NCI-H526 (cell line): ENCODE measurements at regions not wholly inside any gene's neighbourhood (a gene's known extent, or its start where the extent isn't known, plus 50 kb on each side); places are given as distances from the start of the nearest gene placed in this dataset.
A peak's percentile ranks its signal among the peaks of the same experiment; 100 is the strongest.
"Not testable (repeated sequence)": the region's sequence is repeated elsewhere in the genome, so short reads cannot be mapped to it uniquely, and the experiment has no call there.

Experiments used
- DNase-seq, 2 experiments: peaks; one replicate each; lab custom pipeline; 2025; lab: John Stamatoyannopoulos, UW

- DNase-seq: no peak
Measured at GRCh38 chr14:55847766-55848165, 267.8 kb downstream of the KTN1 start.

DNA sequence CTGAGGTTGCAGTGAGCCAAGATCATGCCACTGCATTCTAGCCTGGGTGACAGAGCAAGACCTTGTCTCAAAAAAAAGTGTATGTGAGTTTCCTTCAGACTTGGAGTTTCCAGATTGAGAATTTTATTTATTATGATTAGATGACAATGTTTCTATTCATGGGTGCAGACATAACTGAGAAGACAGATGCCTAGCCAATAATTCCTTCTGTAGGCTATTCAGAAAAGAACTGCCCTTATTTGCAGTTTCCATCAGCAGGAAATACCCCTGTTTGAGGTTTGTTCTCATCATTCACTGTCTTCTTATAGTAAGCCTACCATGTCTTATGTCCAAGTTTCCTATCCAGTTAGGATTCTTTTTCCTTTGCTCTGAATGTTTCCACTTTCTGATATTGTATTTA is 269.0 kb downstream of the KTN1 start:
- no peak for DNase-seq

- DNase-seq: no peak
Measured at GRCh38 chr14:55849833-55850232, 268.4 kb upstream of the PELI2 start.

- no peak for DNase-seq
Measured at GRCh38 chr14:55850825-55851241, 267.4 kb upstream of the PELI2 start.

GRCh38 chr14:55851301-55851700 is 266.9 kb upstream of the PELI2 start:
- DNase-seq: no peak

DNA sequence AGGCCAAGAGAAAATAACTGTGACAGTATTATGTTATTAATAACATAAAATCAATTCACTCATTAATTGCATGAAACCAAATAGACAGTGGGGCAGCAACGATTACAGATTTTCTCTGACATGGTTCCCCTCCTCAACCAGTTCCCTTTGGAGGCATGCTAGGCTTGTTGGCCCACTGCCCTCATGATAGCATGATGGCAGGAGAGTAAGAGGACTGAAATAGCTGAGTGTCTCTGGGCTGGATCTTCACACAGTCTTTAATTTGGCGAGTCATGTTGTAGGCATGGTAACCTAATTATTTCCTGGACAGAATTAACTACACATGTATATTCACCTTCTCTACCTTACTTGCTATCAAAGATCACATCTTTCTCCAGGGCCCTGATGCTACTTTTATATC is 266.2 kb upstream of the PELI2 start:
- DNase-seq: no peak

GRCh38 chr14:55855751-55856150 is 262.5 kb upstream of the PELI2 start:
- DNase-seq: no peak

GRCh38 chr14:55858604-55859003 is 259.6 kb upstream of the PELI2 start:
- no peak for DNase-seq

DNA sequence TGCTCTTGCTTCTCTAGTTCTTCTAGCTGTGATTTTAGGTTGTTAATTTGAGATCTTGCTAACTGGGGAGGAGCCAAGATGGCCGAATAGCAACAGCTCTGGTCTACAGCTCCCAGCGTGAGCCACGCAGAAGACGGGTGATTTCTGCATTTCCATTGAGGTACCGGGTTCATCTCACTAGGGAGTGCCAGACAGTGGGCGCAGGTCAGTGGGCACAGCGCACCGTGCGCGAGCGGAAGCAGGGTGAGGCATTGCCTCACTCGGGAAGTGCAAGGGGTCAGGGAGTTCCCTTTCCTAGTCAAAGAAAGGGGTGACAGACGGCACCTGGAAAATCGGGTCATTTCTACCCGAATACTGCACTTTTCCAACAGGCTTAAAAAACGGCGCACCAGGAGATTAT is 256.6 kb upstream of the PELI2 start:
- DNase-seq: not testable (repeated sequence)

DNA sequence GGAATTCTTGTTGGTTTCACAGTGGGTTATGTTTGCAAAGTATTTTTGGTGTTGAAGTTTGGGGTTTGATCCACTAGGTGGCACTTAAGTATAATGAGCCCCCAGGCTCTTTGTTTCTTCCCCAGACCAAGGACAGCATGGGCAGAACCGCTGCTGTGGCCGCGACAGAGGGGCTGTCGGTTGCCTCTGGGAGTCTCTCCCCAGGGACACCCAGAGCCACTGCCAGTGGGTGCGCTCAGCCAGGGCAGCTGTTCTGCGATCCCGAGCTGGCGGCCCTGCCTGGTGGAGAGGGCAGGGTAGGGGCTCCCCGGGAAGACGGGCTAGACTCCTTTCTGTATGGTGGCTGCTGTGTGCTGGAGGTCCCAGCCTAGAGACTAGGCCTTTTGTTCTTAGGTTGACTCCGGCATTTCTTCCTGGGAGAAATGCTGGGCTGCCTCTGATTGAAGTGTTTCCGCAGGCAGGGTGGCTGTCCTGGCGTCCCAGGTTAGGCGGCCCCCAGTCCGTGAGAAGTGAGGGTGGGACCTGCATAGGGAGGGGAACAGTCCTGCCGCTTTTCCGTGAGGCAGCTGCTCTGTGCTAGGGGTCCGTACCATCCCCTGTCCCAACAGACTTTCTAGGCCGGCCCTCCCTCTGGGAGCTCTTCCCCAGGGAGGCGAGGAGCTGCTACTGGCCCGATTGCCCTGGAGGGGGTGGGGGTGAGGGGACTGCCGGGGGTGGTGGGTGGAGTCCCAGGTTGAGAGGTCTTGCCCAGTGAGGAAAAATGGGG is 253.1 kb upstream of the PELI2 start:
- DNase-seq: no peak

DNA sequence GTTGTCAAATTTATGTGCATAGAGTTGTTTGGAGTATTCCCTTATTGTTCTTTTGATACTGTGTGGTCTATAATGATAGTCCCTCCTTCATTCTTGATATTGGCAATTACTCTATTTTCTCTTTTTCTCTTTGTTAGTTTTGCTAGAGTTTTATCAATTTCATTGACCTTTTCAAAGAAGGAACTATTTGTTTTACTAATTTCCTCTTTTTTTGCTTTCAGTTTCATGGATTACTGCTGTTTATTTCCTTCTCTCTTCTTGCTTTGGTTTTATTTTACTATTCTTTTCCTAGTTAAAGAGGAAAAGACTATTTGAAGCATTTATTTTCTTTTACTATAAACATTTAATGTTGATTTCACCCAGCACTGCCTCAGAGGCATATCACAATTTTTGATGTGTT is 250.9 kb upstream of the PELI2 start:
- no peak for DNase-seq

GRCh38 chr14:55867719-55868118 is 250.5 kb upstream of the PELI2 start:
- no peak for DNase-seq

- no peak for DNase-seq
Measured at GRCh38 chr14:55869397-55870049, 248.7 kb upstream of the PELI2 start.

DNA sequence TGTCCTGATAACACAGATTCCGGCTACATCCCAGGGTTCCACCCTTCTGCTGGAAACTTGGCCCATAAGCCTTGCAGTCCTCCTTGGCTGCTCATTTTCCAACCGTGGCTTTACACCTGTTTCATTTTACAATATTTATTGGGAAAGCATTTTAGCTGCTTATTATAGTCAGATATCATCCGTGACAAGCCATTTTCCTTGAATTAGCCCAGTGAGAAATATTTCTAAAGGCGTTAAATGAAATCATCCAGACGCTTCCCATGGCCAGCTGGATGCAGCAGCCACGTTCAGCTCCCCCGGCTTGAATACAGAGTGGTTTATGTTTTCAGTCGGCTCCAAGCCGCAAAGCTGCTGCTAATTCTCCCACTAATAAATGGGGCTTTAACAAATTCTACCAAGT is 245.0 kb upstream of the PELI2 start:
- no peak for DNase-seq

DNA sequence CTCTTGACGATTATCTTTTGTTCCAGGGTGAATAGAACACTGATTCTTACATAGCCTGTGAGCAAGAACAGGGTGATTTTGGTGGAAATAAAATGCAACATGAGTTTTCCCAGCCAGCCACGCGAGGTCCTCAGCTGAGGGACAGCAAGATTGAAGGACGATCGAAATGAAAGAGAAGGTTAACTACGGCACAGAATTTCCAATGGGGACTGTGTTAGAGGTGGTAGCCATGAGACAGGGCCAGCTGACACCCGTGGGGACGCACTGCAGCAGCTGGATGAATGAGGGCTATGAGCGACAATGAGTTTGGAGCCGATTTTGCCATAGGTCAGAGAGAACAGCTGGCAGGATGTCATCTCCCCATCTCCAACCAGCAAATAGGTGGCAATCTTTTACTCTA is 243.4 kb upstream of the PELI2 start:
- peak in 1 of 2 experiments; percentile 25 for DNase-seq

GRCh38 chr14:55877942-55878341 is 240.3 kb upstream of the PELI2 start:
- no peak for DNase-seq

GRCh38 chr14:55881577-55882241 is 236.5 kb upstream of the PELI2 start:
- DNase-seq: no peak

GRCh38 chr14:55884819-55885218 is 233.4 kb upstream of the PELI2 start:
- no peak for DNase-seq

- DNase-seq: peak in 1 of 2 experiments; percentile 20
Measured at GRCh38 chr14:55889124-55889523, 229.1 kb upstream of the PELI2 start.

- DNase-seq: no peak
Measured at GRCh38 chr14:55891692-55892091, 226.5 kb upstream of the PELI2 start.

DNA sequence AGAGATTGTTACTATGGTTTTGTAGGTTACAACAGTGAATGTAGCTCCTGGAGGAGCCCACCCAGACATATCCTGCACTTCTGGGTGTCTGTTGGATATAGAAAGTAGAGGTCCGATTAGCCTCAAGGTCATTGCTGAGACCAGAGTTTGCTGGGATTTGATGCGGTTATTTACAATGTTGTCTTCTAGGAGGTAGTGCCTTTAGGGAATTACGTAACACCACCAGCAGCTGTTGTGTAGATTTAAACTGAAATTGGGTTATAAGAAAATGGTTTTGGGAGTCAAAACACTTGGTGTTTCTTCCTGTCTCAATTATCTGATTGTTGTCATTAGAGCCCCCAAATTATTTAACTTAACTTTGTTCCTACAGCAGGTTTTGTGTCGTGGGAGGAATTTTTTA is 225.3 kb upstream of the PELI2 start:
- DNase-seq: no peak

- DNase-seq: no peak
Measured at GRCh38 chr14:55893705-55894104, 224.5 kb upstream of the PELI2 start.

GRCh38 chr14:55897031-55897430 is 221.2 kb upstream of the PELI2 start:
- no peak for DNase-seq
